ENCODE measurements at regions not wholly inside any gene's neighbourhood (a gene's known extent, or its start where the extent isn't known, plus 50 kb on each side); places are given as distances from the start of the nearest gene placed in this dataset.

DNA sequence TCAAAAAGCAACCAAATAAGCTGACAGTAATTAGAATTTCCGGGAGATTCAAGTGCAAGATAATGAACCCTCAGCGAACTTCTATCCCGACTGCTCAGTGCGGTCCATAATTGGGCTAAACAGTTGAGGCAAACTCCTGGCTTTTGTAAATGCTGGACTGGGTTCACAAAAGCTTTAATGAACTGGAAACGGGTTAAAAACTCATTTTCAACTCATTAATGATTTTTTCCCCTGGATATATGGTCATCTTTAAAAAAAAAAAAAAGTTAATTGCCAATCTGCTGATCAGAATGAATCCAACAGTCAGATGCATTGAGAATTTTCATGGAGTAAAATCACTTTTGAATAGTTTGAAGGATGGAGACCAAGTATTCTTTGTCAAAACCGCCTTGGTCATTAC is 79.5 kb upstream of the WWC1 start:
- DNase-seq = no peak

DNA sequence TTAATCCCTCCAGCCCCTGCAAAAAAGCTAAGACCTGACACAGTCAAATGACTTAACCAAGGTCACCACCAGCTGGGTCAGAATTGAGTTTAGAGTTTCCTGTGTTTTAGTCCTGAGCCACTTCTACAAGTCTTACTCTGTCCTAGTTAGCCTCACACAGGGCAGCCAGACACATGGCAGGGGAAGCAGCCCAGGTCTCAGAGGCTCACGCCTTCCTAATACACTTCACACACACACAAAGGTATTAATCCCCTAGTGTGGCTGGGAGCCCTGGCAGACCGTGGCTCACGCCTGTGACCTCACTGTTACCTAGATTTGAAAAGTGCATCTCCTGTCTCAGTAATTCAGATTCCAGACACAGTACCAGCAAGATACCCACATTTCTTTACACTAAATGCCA is 77.4 kb upstream of the WWC1 start:
- no peak for DNase-seq

- no peak for DNase-seq
Observed at GRCh38 chr5:168214886-168215285, 76.6 kb upstream of the WWC1 start.

GRCh38 chr5:168215646-168216045 is 75.8 kb upstream of the WWC1 start:
- DNase-seq = no peak

- DNase-seq = no peak
Observed at GRCh38 chr5:168216989-168217388, 74.5 kb upstream of the WWC1 start.

DNA sequence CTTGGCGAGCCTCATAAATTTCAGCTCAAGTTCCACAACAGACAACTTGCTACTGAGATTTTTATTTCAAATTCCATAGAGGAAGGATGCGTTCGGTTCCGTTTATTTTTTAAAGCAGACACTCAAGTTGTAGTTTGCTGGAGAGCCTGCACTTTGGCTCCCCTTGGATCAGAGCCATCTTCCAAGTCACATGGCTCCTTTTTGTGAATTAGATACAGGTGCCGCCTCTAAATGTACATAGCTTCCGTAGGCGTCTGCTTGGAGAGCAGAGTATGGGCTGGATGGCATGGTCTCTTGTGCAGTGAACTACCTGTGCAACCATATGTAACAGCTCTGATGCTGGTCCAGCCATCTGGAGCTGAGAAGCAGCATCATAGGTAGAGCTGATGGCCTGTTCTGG is 73.9 kb upstream of the WWC1 start:
- DNase-seq = no peak

DNA sequence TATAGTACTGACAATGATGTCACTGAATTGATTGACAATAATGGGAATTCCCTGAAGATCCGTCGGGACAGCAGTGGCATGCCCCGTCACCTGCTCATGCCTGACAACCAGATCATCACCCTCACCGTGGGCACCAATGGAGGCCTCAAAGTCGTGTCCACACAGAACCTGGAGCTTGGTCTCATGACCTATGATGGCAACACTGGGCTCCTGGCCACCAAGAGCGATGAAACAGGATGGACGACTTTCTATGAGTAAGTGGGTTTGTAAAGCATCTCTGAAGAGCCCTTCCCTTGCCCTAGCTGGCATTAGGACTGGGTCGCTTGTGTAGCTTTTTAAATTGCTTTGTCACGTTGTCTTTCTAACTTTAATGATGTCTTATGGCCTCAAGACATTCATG is 72.7 kb upstream of the WWC1 start:
- no peak for DNase-seq

DNA sequence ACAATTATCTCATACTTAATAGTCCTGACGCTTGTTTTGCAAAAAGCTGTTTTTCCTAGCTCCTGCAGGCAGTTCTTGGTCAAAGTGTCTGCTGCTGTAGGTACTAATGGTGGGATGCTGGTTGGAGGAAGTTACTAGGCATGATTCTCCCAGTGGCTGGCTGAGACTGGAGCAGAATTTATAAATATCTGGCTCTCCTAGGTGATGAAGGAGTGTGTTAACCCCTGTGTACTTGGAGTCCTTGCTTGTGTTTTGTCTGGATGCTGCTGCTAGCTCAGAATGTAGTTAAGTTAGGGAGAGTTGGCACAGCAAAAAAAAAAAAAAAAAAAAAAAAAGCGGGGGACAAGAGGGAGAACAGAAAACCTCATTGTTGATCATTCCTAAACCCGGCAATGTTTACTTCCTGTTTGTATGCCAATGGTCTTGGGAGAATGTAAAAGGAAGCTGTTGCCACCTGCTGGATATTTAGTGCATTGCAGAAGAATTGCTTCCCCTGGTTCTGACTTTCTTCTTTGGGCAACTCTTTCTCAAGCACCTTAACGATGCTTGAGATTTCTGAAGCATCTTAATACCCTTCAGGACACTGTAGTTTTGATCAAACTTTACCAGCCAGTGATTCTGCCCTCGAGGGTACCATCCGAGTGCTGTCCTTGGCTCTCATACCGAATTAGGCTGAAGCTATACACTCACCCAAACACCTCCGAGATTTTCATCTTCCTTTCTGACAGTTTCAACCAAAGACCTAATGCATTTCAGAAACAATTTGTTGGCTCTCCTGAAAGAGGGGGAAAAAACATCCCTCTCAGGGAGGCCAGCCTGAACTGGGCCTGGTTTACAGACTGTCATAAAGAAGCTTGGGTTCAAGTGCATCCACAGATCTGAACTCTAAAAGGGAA is 71.7 kb upstream of the WWC1 start:
- DNase-seq = peak; percentile 77 to 88

- DNase-seq = no peak
Observed at GRCh38 chr5:168224085-168224484, 67.4 kb upstream of the WWC1 start.

DNA sequence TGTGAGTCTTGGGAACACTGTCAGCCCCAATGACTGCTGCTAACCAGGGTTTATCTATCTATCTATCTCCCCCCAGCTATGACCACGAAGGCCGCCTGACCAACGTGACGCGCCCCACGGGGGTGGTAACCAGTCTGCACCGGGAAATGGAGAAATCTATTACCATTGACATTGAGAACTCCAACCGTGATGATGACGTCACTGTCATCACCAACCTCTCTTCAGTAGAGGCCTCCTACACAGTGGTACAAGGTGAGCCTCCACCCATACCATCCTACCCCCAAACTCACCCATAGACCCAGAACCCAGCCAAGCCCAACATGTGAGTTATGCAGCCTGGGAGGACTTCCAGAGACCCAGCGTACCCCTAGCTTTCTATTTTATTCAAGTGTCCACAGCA is 65.4 kb upstream of the WWC1 start:
- DNase-seq = no peak

GRCh38 chr5:168227001-168227400 is 64.4 kb upstream of the WWC1 start:
- DNase-seq = peak in 1 of 2 donors; percentile 11

DNA sequence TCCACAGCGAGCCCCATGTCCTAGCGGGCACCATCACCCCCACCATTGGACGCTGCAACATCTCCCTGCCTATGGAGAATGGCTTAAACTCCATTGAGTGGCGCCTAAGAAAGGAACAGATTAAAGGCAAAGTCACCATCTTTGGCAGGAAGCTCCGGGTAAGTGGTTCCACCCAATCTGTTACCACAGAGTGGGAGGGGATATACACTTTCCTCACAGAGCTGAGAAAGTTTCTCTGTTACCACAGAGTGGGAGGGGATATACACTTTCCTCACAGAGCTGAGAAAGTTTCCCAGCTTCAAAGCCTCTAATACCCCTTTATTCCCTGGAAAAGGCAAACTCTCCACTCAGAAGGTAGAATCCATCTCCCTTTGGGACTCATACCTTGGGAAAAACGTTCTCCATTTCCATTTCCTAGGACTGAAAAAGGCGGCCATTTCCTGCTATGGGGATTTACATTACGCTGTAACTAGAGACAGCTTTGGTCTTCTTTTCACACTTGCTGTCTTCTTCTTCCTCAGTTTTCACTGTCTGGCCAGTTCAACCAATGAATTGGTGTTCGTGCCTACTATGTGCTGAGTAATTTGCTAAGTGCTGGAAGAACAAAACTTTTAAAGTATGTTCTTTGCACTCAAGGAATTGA is 63.4 kb upstream of the WWC1 start:
- DNase-seq = peak; percentile 48 to 91

GRCh38 chr5:168228668-168229067 is 62.8 kb upstream of the WWC1 start:
- no peak for DNase-seq

- no peak for DNase-seq
Observed at GRCh38 chr5:168234133-168234532, 57.3 kb upstream of the WWC1 start.

DNA sequence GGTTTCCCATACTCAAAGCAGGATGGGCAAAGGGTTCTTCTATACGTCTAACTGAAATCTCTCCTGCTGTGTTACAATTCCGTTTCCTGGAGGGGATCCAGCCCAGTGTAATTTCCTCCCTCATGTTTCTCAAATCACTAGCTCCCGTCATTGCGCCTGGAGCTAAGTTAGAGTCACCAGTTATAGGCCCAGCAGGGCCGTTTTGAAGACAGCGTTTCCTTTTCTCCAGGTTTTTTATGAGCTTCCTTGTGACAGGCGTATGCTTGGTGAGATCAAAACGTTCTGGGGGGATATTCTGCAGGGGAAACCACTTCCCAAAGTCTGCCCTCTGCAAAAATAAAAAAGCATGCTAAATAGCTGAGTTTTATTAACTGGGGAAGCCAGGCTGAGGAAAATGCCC is 53.0 kb upstream of the WWC1 start:
- DNase-seq = no peak

GRCh38 chr5:168239325-168239724 is 52.1 kb upstream of the WWC1 start:
- no peak for DNase-seq
